Retinal pigment epithelial cell (primary cell): ENCODE measurements at regions not wholly inside any gene's neighbourhood (a gene's known extent, or its start where the extent isn't known, plus 50 kb on each side); places are given as distances from the start of the nearest gene placed in this dataset.
"Not testable (repeated sequence)": the region's sequence is repeated elsewhere in the genome, so short reads cannot be mapped to it uniquely, and the experiment has no call there.

Experiments used
- DNase-seq: peaks from one replicate; pipeline ENCODE4 v3.0.0-alpha.2; 2010; ENCODE audit warnings: low read depth
- H3K4me3 ChIP-seq: 2 replicates; pipeline ENCODE4 v1.5.1; 2011; ENCODE audit warnings: mild to moderate bottlenecking, low read length, control low read depth, moderate library complexity
- CTCF ChIP-seq: conservative IDR thresholded peaks from 2 replicates; pipeline ENCODE4 v1.5.1; 2011; ENCODE audit warnings: low read depth, low read length, control low read depth, inconsistent platforms

GRCh38 chr3:124333931-124334640 is 342.2 kb upstream of the ROPN1 start:
- DNase-seq = no peak
- TF ChIP-seq CTCF = no peak
- H3K4me3 ChIP-seq = no peak overlapping the region

- no peak for DNase-seq
- no peak overlapping the region for H3K4me3 ChIP-seq
- TF ChIP-seq CTCF = no peak
Observed at GRCh38 chr3:124336067-124336656, 344.2 kb upstream of the ROPN1 start.

- no peak for DNase-seq
- H3K4me3 ChIP-seq = no peak overlapping the region
- no peak for TF ChIP-seq CTCF
Observed at GRCh38 chr3:124345845-124346244, 353.9 kb upstream of the ROPN1 start.

GRCh38 chr3:124346487-124346886 is 354.6 kb upstream of the ROPN1 start:
- no peak overlapping the region for H3K4me3 ChIP-seq
- TF ChIP-seq CTCF = no peak
- no peak for DNase-seq

- no peak overlapping the region for H3K4me3 ChIP-seq
- no peak for DNase-seq
- TF ChIP-seq CTCF = no peak
Observed at GRCh38 chr3:124347418-124347817, 355.5 kb upstream of the ROPN1 start.

GRCh38 chr3:124348555-124348954 is 356.6 kb upstream of the ROPN1 start:
- not testable (repeated sequence) for DNase-seq

GRCh38 chr3:124351430-124352148 is 359.7 kb upstream of the ROPN1 start:
- no peak overlapping the region for H3K4me3 ChIP-seq
- TF ChIP-seq CTCF = peak; percentile 66
- DNase-seq = peak; percentile 51

More at GRCh38 chr3:124348555-124348954, 356.6 kb upstream of the ROPN1 start:
- not testable (repeated sequence) for H3K4me3 ChIP-seq
